Breast epithelium (tissue), 3 donors: ENCODE measurements at regions not wholly inside any gene's neighbourhood (a gene's known extent, or its start where the extent isn't known, plus 50 kb on each side); places are given as distances from the start of the nearest gene placed in this dataset.
"Not testable (repeated sequence)": the region's sequence is repeated elsewhere in the genome, so short reads cannot be mapped to it uniquely, and the experiment has no call there.

Experiments
- CTCF ChIP-seq, 3 donors: fragments of 450-650 bp; IDR thresholded peaks; one replicate each; pipeline ENCODE4 v1.5.1; 2016 to 2017; ENCODE audit warnings: antibody characterized with exemption in 3 of 3, mild to moderate bottlenecking in 3 of 3, moderate library complexity in 3 of 3
- POLR2A ChIP-seq: fragments of 450-650 bp; IDR thresholded peaks from one replicate; pipeline ENCODE4 v1.6.1; 2016; ENCODE audit warnings: antibody characterized with exemption, mild to moderate bottlenecking, moderate library complexity

- TF ChIP-seq CTCF (IDR thresholded peaks at IDR 0.05); POLR2A: not testable (repeated sequence)
Measured at GRCh38 chr22:16722564-16722963, 102.6 kb downstream of the XKR3 start.
